Left ventricle myocardium inferior (tissue), 1 donor: ENCODE measurements at regions not wholly inside any gene's neighbourhood (a gene's known extent, or its start where the extent isn't known, plus 50 kb on each side); places are given as distances from the start of the nearest gene placed in this dataset.
"Not testable (repeated sequence)": the region's sequence is repeated elsewhere in the genome, so short reads cannot be mapped to it uniquely, and the experiment has no call there.

Experiments used
- DNase-seq: peaks from one replicate; pipeline ENCODE4 v3.0.0-alpha.2; 2020
- H3K27ac ChIP-seq: fragments of 200-600 bp; replicated peaks from 2 replicates; pipeline ENCODE4 v1.8.0; 2021
- H3K27me3 ChIP-seq: fragments of 200-600 bp; 2 replicates; pipeline ENCODE4 v1.8.0; 2021; ENCODE audit warnings: low read depth
- H3K36me3 ChIP-seq: fragments of 200-600 bp; 2 replicates; pipeline ENCODE4 v1.8.0; 2021
- H3K4me1 ChIP-seq: fragments of 200-600 bp; 2 replicates; pipeline ENCODE4 v1.8.0; 2021
- H3K4me3 ChIP-seq: fragments of 200-600 bp; 2 replicates; pipeline ENCODE4 v1.8.0; 2021; ENCODE audit warnings: mild to moderate bottlenecking, moderate library complexity
- H3K9me3 ChIP-seq: fragments of 200-600 bp; replicated peaks from 2 replicates; pipeline ENCODE4 v1.8.0; 2021
- CTCF ChIP-seq: fragments of 200-600 bp; IDR thresholded peaks from 2 replicates; pipeline ENCODE4 v1.8.0; 2021; ENCODE audit warnings: antibody characterized with exemption, mild to moderate bottlenecking, borderline replicate concordance
- intact Hi-C: fragments of 100-400 bp; cut with micrococcal nuclease; formaldehyde crosslinking; loops from one replicate; pipeline ENCODE4 v1.11.0; 2022
- donor health status: DM: no; HTN: yes; CAD: no; lungs with severe emphysema.

DNA sequence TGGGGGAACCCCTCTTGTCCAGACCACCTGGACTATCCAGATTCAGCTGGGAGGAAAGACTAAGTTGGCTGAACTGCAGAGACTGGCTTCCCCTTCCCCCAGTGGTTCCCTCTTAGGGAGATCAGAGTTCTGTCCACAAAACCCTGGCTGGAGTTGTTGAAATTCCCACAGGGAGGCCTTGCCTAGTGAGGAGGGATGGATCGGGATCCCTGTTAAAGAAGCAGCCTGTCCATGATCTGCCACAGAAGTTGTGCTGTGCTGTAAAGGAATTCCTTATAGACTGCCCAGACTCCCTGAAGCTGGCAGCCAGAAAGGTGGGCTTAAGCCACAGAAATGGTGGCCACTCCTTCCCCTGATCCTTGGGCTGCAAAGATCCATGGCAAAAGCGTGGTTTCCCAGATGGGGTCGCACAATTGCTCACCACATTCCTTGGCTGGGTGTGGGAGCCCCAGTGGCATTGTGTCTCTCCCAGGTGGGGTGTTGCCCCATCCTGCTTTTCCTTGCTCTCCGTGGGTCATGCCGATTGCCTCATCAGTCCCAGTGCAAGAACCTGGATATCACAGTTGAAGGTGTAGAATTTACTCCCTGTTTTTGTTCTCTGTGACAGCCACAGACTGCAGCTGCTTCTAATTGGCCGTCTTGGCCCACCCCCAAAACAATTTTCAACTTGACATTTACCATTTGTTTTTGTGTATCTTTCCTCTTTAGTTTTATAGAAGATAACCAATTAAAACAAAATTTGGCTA is 342.4 kb downstream of the FGF10 start:
- Histone ChIP-seq H3K27me3 (no peaks in the 10 kb centered on the region), H3K27ac (peak overlapping the region; percentile 28), H3K9me3 (peaks cover 26% of the 10 kb centered on the region), H3K4me3 (no peak overlapping the region), H3K36me3 (no peaks in the 10 kb centered on the region), H3K4me1 (no peaks in the 10 kb centered on the region)
- no peak for DNase-seq
- intact Hi-C loops, result no loop called here
- TF ChIP-seq CTCF, result no peak

GRCh38 chr5:44044549-44044948 is 344.7 kb downstream of the FGF10 start:
- H3K4me1 ChIP-seq, H3K4me3 ChIP-seq, DNase-seq, H3K27me3 ChIP-seq, H3K36me3 ChIP-seq, H3K27ac ChIP-seq, intact Hi-C loops: not testable (repeated sequence)
- peaks cover 31% of the 10 kb centered on the region for H3K9me3 ChIP-seq

- no peak for DNase-seq
- intact Hi-C loops, result no loop called here
- Histone ChIP-seq H3K36me3 (no peaks in the 10 kb centered on the region), H3K27me3 (no peaks in the 10 kb centered on the region), H3K4me3 (no peak overlapping the region), H3K4me1 (no peaks in the 10 kb centered on the region), H3K9me3 (peaks cover 3% of the 10 kb centered on the region), H3K27ac (no peak overlapping the region)
- no peak for TF ChIP-seq CTCF
Measured at GRCh38 chr5:44028226-44028625, 361.0 kb downstream of the FGF10 start.

DNA sequence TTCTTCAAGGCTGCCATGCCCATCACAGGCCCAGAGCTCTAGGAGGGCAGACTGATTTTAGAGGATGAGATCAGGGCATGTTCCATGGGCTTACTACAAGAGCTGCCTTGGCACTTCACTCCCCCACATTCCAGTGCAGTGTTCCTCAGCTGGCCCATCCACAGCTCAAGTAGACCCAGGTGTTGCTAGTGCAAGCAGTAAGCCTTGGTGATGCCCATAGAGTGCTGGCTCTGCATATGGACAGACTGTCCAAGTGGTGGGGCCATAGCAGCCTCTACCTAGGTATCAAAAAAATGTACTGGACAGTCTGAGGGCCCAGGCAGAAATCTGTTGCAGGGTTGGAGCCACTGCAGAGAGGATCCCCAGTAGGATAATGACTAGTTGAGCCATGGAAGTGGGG is 366.6 kb downstream of the FGF10 start:
- peaks cover 9% of the 10 kb centered on the region for H3K9me3 ChIP-seq
- intact Hi-C loops, result no loop called here
- TF ChIP-seq CTCF, result no peak

GRCh38 chr5:44011518-44011917 is 377.7 kb downstream of the FGF10 start:
- no peaks in the 10 kb centered on the region for H3K27me3 ChIP-seq
- H3K4me1 ChIP-seq, result no peaks in the 10 kb centered on the region
- intact Hi-C loops, result no loop called here
- peaks cover 17% of the 10 kb centered on the region for H3K9me3 ChIP-seq
- no peak for DNase-seq
- no peaks in the 10 kb centered on the region for H3K36me3 ChIP-seq
- no peak overlapping the region for H3K27ac ChIP-seq
- no peak for TF ChIP-seq CTCF
- no peak overlapping the region for H3K4me3 ChIP-seq

More for the DNA sequence above, 366.6 kb downstream of the FGF10 start:
- no peak for DNase-seq
- Histone ChIP-seq H3K36me3 (no peaks in the 10 kb centered on the region), H3K27me3 (no peaks in the 10 kb centered on the region), H3K27ac (no peak overlapping the region), H3K4me3 (no peak overlapping the region), H3K4me1 (no peaks in the 10 kb centered on the region)

DNA sequence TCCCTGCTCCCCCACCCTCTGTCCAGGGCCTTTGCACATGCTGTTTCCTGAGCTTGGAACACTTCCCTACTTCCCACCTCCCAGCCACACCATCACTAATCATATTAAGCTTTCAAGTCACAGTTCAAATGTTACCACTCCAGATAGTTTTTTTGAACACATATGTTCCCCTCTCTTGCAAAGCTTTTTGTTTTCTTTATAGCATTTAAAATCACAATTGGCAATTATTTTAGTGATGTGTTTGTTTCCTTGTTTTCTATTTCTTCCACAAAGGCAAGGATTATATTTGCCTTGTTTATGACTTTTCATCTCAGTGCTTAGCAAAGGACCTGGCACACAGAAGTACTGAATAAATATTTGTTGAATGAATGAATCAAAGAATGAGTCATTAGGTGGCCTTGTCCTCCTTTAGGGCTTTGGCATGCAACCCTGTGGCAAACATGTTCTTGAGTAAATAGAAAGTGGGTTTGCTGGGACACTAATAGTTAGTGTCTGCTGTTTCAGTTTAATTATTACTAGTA is 386.8 kb downstream of the FGF10 start:
- intact Hi-C loops, result no loop called here
- Histone ChIP-seq H3K4me3 (no peak overlapping the region), H3K36me3 (no peaks in the 10 kb centered on the region), H3K9me3 (no peaks in the 10 kb centered on the region), H3K27me3 (no peaks in the 10 kb centered on the region), H3K4me1 (no peaks in the 10 kb centered on the region), H3K27ac (no peak overlapping the region)
- no peak for TF ChIP-seq CTCF
- DNase-seq, result no peak
